HEK293T (cell line): ENCODE measurements at regions not wholly inside any gene's neighbourhood (a gene's known extent, or its start where the extent isn't known, plus 50 kb on each side); places are given as distances from the start of the nearest gene placed in this dataset.

Experiments
- CTCF ChIA-PET: fragments of 350-600 bp; formaldehyde crosslinking; extraction: SDS; loops from one replicate; lab custom pipeline; 2021; ENCODE audit warnings: antibody characterized with exemption, inconsistent platforms; lab: Yijun Ruan, JAX
- POLR2A ChIA-PET: fragments of 350-600 bp; formaldehyde crosslinking; extraction: SDS; loops from one replicate; lab custom pipeline; 2020; ENCODE audit warnings: antibody characterized with exemption, inconsistent platforms; lab: Yijun Ruan, JAX
- DNase-seq: peaks from one replicate; pipeline ENCODE4 v3.0.0; 2012; ENCODE audit warnings: mixed read lengths; ENCODE audit errors: extremely low spot score
- ARNT ChIP-seq: fragments of 450-650 bp; IDR thresholded peaks from 2 replicates; pipeline ENCODE4 v1.6.1; 2017; ENCODE audit warnings: mild to moderate bottlenecking
- BHLHE40 ChIP-seq: fragments of 450-650 bp; IDR thresholded peaks from 2 replicates; pipeline ENCODE4 v1.6.1; 2016; ENCODE audit warnings: mild to moderate bottlenecking, moderate library complexity, borderline replicate concordance
- CTBP1 ChIP-seq: fragments of 450-650 bp; IDR thresholded peaks from 2 replicates; pipeline ENCODE4 v1.6.1; 2016; ENCODE audit warnings: borderline replicate concordance
- ELF4 ChIP-seq: fragments of 450-650 bp; IDR thresholded peaks from 2 replicates; pipeline ENCODE4 v1.6.1; 2017; ENCODE audit warnings: antibody characterized with exemption
- FOXA1 ChIP-seq: fragments of 450-650 bp; IDR thresholded peaks from 2 replicates; pipeline ENCODE4 v1.6.1; 2016; ENCODE audit warnings: mild to moderate bottlenecking
- FOXK2 ChIP-seq: fragments of 450-650 bp; IDR thresholded peaks from 2 replicates; pipeline ENCODE4 v1.6.1; 2016; ENCODE audit warnings: mild to moderate bottlenecking
- FOXM1 ChIP-seq: fragments of 450-650 bp; IDR thresholded peaks from 2 replicates; pipeline ENCODE4 v1.6.1; 2017; ENCODE audit warnings: mild to moderate bottlenecking, borderline replicate concordance
- HDGF ChIP-seq: fragments of 450-650 bp; IDR thresholded peaks from 2 replicates; pipeline ENCODE4 v1.6.1; 2017; ENCODE audit warnings: antibody characterized with exemption, borderline replicate concordance
- L3MBTL2 ChIP-seq: fragments of 450-650 bp; conservative IDR thresholded peaks from 2 replicates; pipeline ENCODE4 v1.6.1; 2016; ENCODE audit warnings: mild to moderate bottlenecking
- LEF1 ChIP-seq: fragments of 450-650 bp; IDR thresholded peaks from 2 replicates; pipeline ENCODE4 v1.6.1; 2017; ENCODE audit warnings: mild to moderate bottlenecking, borderline replicate concordance
- NFRKB ChIP-seq: fragments of 450-650 bp; IDR thresholded peaks from 2 replicates; pipeline ENCODE4 v1.6.1; 2016; ENCODE audit warnings: mild to moderate bottlenecking, moderate library complexity
- SP1 ChIP-seq: fragments of 450-650 bp; IDR thresholded peaks from 2 replicates; pipeline ENCODE4 v1.6.1; 2017
- SUZ12 ChIP-seq: fragments of 450-650 bp; IDR thresholded peaks from 2 replicates; pipeline ENCODE4 v1.6.1; 2016; ENCODE audit warnings: mild to moderate bottlenecking
- TARDBP ChIP-seq: fragments of 450-650 bp; IDR thresholded peaks from 2 replicates; pipeline ENCODE4 v1.6.1; 2016
- ZNF384 ChIP-seq: fragments of 450-650 bp; IDR thresholded peaks from 2 replicates; pipeline ENCODE4 v1.6.1; 2016
- TF ChIP-seq, protein P1 (sequence below): fragments of 450-650 bp; IDR thresholded peaks from 2 replicates; pipeline ENCODE4 v1.6.1; 2016

DNA sequence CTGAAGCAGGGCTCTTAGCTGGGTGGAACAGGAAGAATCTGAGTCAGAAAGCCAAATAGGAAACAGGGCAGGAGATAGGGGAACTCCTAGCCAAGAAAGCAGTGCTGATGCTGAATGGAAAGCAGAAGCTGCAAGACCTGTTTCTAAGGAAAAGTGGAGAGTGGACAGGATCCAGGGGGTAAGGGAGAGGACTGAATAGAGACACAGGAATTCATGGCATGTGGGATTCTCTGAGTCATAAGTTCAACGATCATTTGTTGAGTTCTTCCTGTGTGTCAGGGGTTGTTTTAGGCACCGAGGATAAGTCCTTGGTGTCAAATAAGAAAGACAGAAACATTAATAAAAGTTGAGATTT lies 153.8 kb upstream of the FGGY start:
- CTCF ChIA-PET, result no interaction called here
- no peak for TF ChIP-seq FOXM1
- TF ChIP-seq, protein P1, sequence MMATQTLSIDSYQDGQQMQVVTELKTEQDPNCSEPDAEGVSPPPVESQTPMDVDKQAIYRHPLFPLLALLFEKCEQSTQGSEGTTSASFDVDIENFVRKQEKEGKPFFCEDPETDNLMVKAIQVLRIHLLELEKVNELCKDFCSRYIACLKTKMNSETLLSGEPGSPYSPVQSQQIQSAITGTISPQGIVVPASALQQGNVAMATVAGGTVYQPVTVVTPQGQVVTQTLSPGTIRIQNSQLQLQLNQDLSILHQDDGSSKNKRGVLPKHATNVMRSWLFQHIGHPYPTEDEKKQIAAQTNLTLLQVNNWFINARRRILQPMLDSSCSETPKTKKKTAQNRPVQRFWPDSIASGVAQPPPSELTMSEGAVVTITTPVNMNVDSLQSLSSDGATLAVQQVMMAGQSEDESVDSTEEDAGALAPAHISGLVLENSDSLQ, result no peak
- no peak for TF ChIP-seq LEF1
- no peak for TF ChIP-seq NFRKB
- TF ChIP-seq TARDBP, result no peak
- no peak for TF ChIP-seq ZNF384
- TF ChIP-seq ELF4, result no peak
- no peak for TF ChIP-seq SUZ12
- no peak for TF ChIP-seq BHLHE40
- no peak for TF ChIP-seq L3MBTL2
- TF ChIP-seq ARNT, result no peak
- TF ChIP-seq FOXA1, result no peak
- TF ChIP-seq FOXK2, result no peak
- no peak for TF ChIP-seq HDGF
- TF ChIP-seq SP1, result no peak
- TF ChIP-seq CTBP1, result no peak
- POLR2A ChIA-PET, result no interaction called here
- no peak for DNase-seq

DNA sequence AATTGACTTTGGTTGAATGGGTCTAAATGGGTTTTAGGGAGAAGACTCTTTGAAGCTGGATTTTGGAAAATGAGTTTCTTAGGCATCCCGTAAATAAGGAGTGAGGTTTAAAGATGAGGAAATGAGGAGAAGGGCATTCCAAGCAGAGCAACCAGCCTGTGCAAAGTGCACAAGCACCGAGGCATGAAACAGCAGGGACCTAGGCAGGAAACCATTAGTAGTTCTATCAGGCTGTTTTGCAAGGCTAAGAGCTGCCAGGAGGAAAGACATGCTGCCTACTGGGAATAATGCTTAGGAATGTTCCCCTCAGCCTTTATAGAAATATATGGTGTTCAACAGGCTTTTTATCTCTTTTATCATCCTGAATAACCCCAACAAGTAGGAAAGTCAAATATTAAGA lies 153.1 kb upstream of the FGGY start:
- TF ChIP-seq ELF4 (no peak), ARNT (no peak), HDGF (no peak), NFRKB (no peak), BHLHE40 (no peak), LEF1 (no peak), SP1 (no peak), FOXK2 (no peak), CTBP1 (no peak), TARDBP (no peak), FOXA1 (no peak), L3MBTL2 (no peak), ZNF384 (no peak), SUZ12 (no peak)
- TF ChIP-seq, protein P1, result no peak
- ChIA-PET CTCF (no interaction called here), POLR2A (no interaction called here)
- DNase-seq, result no peak

- no peak for TF ChIP-seq L3MBTL2
- no peak for TF ChIP-seq ARNT
- TF ChIP-seq NFRKB, result no peak
- no peak for TF ChIP-seq BHLHE40
- TF ChIP-seq ZNF384, result no peak
- no peak for TF ChIP-seq CTBP1
- TF ChIP-seq SP1, result no peak
- TF ChIP-seq FOXM1, result no peak
- no peak for TF ChIP-seq HDGF
- TF ChIP-seq LEF1, result no peak
- TF ChIP-seq, protein P1, result no peak
- no peak for TF ChIP-seq FOXA1
- DNase-seq, result no peak
- POLR2A ChIA-PET, result no interaction called here
- CTCF ChIA-PET, result no interaction called here
Measured at GRCh38 chr1:59144959-59145358, 151.9 kb upstream of the FGGY start.

- CTCF ChIA-PET, result no interaction called here
- TF ChIP-seq FOXM1 (no peak), FOXA1 (no peak), NFRKB (no peak), BHLHE40 (no peak), TARDBP (no peak), L3MBTL2 (0 out of 2 replicates have a peak, but pooled peaks have one; percentile 26)
- POLR2A ChIA-PET, result no interaction called here
- no peak for DNase-seq
Measured at GRCh38 chr1:59146056-59146455, 150.8 kb upstream of the FGGY start.

DNA sequence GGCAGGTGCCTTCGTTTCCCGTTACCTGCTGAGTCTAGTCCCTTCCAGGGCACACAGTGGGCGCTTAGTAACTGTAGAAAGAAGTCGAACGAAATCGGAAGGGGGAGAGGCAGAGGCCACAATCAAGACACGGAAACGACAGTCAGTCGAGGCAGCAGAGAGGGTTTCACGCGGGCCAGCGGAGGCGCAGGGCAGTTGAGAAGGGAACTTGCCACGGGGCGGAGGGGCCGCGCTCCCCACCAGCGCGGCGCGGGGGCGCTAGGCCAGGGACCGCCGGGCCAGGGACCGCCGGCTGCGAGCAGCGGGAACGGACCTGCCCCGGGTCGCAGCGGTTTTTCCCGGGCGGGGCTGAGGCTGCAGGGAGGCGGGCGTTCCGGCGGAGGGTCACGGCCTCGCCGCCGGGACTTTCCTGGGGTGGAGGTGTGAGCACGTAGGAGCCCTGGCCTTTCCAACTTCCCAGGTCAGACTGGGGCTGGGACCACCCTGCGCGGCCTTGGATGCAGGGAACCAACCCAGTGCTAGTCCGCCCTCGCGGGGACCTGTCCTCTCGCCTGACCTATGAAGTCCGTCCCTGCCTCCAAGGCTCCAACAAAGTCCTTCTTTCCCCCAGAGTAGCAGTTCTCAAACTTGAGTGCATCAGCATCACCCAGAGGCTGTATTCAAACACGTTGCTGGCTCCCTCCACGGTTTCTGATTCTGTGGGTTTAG lies 150.1 kb upstream of the FGGY start:
- ChIA-PET POLR2A (no interaction called here), CTCF (no interaction called here)
- peak; percentile 60 for DNase-seq
- TF ChIP-seq, protein P1, result no peak
- TF ChIP-seq FOXK2 (no peak), FOXA1 (no peak), TARDBP (no peak), SUZ12 (no peak), FOXM1 (no peak), ARNT (no peak), HDGF (no peak), BHLHE40 (no peak)
